ENCODE measurements at regions not wholly inside any gene's neighbourhood (a gene's known extent, or its start where the extent isn't known, plus 50 kb on each side); places are given as distances from the start of the nearest gene placed in this dataset.

DNA sequence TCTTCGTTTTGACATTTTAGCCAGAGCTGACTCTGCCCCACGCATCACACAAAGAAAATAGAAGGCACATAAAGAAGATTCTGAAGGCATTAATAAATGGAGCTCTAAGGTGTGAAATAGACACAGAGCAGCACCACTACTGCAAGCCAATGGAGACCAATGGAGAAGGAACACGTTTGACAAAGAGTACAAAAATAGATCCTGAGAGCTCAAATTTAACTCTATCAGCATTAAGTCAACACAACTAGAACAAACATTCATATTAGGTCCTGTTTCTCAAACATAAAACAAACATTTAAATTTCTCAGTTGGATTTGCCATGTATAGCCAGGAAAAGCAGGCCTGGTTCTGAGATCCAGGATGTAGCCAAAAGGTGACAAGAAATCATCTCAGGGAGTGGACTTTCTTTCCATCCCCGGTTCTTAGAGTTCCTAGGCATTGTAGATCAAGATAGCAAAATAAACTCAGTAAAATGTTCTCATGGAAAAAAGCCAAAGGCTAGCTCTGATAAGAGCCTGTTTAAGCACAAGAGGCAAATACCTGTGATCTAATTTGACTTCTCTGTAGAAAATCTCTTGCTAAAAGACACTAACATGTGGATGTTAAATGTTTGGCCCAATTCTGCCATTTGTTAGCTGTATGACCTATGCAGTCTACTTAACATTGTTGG lies 174.2 kb upstream of the VIPR2 start:
- TF ChIP-seq, protein P1, sequence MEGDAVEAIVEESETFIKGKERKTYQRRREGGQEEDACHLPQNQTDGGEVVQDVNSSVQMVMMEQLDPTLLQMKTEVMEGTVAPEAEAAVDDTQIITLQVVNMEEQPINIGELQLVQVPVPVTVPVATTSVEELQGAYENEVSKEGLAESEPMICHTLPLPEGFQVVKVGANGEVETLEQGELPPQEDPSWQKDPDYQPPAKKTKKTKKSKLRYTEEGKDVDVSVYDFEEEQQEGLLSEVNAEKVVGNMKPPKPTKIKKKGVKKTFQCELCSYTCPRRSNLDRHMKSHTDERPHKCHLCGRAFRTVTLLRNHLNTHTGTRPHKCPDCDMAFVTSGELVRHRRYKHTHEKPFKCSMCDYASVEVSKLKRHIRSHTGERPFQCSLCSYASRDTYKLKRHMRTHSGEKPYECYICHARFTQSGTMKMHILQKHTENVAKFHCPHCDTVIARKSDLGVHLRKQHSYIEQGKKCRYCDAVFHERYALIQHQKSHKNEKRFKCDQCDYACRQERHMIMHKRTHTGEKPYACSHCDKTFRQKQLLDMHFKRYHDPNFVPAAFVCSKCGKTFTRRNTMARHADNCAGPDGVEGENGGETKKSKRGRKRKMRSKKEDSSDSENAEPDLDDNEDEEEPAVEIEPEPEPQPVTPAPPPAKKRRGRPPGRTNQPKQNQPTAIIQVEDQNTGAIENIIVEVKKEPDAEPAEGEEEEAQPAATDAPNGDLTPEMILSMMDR (IDR thresholded peaks at IDR 0.05) = no peak
- TF ChIP-seq POLR2A (IDR thresholded peaks at IDR 0.05) = no peak

Data from right lobe of liver (tissue), 4 donors.